HUDEP-2 (cell line): ENCODE measurements at regions not wholly inside any gene's neighbourhood (a gene's known extent, or its start where the extent isn't known, plus 50 kb on each side); places are given as distances from the start of the nearest gene placed in this dataset.

Source experiments
- DNase-seq, 76 experiments: peaks; one replicate each; lab custom pipeline; 2025; ENCODE audit not compliant: unreplicated experiment in 76 of 76; lab: John Stamatoyannopoulos, UW

DNA sequence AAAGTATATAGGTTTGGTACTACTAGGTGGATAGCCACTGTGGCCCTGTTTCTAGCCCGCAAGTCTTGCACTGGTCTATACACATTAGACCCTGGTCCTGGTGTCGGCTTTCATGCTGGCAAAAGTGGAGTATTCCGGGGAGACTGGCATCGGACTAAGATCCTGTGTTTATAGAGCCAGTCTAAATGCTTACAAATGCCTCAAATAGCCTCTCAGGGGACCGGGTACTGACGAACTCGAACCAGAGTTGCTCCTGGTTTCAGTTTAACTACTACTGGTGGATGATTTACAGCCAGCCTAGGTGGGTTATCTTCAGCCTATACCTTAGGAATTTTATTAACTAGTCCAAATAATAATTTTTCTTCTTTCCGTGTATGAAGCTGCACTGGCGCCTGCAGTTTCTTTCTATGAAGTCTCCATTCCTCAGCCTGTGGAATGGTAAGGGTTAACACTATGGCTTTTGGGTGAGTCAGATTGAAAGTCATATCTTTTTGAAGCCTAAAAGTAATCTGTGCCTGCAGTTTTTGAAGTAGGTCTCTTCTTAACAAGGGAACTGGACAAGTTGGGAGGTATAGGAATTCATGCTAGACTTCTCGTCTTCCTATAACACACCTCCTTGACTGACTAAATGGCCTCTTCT lies 51.3 kb downstream of the OR10H4 start:
- no peak for DNase-seq

DNA sequence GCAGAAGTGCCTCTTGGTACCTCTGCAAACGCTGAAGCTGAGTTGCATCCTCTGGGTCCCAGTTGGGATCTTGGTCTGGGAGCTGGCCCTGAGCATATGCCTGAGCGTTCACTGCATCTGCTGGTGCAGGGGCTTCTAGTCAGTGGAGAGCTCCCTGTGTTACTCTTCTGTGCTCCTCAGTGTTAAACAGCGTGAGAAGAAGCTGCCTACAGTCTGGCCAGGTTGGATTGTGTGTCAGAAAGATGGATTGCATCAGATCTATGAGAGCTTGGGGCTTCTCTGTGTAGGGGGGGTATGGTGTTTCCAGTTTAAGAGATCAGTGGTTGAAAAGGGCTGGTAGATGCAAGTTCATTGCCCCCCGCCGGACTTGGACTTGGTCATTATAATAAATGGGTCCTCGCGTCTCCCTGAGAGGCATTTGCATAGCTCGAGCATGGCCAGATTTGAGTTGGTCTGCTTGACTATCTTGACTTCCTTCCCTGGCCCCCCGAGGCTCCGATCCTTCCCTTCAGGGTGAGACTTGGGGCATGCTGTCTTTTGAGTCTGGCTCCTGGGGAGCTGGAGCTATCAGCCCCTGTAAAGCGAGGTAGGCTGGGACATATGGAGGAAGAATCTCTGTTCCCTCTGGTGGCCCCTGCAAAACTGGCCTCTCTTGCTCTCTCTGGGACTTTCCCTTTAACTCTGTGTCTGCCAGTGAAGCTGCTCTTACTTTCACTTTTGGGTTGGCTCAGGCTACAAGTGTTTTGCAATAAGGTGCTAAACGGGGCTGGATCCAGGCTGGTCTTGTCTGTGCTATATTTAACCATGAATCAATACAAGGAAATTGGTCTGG lies 52.9 kb downstream of the OR10H4 start:
- DNase-seq: no peak

DNA sequence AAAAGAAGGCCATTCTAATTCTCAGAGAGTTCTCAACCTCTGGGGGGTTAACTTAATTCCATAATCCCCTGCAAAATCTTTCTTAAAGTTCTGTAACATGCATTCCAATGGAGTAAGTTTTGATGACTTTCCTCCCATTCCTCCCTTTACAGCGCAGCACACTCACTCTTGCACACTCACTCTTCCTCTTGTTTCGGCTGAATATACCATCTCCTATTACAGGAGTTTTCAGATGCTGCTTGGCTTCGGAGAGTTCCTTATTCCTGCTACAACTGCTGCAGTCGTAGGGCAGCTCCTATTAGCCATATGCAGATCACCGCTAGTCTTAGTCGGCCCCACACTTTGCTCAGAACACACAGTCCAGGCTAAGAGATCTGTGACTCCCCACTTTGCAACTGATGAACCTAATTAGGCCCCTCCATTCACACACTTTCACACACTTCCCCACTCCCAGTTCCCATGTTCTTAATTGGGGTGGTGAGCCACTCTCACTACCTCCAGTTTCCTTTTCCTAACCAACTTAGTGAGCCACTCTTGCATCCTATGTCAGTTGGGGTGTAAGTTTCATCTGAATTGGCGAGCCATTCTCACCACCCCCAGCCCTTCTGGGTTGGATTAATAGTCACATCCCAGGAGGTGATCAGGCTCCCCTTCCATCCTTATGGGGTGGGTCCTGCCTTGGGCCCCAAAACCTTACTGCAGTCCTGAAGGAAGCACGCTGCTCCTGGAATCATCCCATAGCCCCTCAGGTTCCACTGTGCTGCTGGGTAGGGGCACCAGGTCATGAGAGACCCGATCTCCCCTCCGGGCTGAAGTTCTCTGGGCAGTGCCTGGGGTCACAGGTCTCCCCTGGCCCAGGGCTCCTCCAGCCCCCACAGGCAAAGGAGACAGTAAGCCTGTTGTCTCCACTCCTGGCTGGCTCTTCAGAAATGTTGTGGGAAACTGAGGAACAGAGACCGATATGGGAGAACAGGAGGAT lies 53.9 kb downstream of the OR10H4 start:
- DNase-seq: no peak

DNA sequence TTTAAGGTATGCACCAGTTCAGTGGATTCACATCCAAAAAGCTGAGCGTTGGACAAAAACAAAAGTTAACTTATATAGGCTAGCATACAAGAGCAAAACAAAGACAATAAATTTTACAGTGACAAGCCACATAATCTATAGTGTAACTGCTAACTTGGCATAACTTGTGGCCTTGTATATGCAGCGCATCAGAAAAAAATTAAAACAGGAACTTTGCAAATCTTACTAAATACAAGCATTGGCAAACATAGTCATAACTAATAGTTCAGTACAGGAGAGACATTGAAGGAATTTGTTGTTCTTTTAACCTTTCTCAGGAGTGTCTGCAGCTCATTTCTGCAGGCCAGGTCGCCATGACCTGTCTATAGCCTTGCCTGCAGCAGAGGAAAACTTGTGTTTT lies 54.6 kb downstream of the OR10H4 start:
- DNase-seq: no peak

DNA sequence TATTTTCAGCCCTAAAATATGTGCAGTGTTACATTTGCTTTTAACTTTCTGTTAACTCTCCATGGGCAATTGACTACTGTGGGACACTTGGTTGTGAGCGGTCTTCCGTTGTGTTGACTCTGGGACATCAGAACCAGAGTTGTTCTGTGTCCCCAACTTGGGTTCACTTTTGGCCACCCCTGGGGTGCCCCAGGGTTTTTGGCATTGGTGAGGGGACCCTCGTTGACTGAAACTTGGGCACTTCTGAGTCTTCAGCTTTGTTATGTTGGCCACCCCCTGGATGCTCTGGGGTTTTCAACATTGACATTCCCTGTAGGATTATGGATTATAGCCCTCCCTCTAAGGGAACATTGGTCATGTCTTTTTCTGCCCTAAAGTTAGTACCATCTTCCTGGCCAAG lies 57.1 kb downstream of the OR10H4 start:
- DNase-seq: no peak

DNA sequence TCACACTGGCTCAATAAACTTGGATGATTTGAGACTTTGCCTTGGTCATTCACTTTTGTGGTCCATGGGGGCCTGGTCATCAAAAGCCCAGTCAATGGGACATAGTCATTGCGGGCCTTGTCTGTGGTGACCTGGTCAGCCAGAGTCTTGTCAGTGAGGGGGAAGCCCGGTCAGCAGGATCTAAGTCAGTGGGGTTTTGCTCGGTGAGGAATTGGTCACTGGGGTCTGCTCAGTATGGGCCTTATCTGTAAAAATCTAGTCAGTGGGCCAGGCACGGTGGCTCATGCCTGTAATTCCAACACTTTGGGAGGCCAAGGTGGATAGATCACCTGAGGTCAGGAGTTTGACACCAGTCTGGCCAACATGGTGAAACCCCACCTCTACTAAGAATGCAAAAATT lies 63.7 kb upstream of the TPM4 start:
- DNase-seq: no peak

DNA sequence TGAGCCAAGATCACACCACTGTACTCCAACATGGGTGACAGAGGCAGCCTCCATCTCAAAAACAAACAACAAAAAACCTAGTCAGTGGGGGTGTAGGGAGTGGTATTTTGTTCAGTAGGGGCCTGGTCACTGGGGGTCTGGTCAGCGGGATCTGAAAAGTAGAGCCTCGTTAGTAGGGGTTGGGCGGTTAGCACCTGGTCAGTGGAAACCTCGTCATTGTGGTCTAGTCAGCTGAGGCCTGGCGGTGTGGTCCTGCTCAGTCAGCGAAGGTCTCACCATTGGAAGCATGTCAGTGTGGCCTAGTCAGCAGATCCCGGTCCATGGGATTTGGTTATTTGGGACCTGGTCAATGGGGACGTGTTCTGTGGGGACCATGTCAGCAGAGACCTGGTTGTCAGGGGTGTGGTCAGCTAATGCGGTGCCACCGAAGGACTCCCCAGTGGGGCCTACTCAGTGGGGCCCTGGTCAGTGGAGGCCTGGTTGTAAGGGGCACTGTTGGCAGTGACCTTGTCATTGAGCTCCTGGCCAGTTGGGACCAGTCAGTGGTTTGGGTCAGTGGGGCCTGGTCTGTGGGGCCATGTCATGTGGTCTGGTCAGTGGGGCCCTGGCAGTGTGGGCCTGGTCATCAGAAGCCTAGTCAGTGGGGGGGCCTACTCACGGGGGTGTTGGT lies 63.0 kb upstream of the TPM4 start:
- no peak for DNase-seq

DNA sequence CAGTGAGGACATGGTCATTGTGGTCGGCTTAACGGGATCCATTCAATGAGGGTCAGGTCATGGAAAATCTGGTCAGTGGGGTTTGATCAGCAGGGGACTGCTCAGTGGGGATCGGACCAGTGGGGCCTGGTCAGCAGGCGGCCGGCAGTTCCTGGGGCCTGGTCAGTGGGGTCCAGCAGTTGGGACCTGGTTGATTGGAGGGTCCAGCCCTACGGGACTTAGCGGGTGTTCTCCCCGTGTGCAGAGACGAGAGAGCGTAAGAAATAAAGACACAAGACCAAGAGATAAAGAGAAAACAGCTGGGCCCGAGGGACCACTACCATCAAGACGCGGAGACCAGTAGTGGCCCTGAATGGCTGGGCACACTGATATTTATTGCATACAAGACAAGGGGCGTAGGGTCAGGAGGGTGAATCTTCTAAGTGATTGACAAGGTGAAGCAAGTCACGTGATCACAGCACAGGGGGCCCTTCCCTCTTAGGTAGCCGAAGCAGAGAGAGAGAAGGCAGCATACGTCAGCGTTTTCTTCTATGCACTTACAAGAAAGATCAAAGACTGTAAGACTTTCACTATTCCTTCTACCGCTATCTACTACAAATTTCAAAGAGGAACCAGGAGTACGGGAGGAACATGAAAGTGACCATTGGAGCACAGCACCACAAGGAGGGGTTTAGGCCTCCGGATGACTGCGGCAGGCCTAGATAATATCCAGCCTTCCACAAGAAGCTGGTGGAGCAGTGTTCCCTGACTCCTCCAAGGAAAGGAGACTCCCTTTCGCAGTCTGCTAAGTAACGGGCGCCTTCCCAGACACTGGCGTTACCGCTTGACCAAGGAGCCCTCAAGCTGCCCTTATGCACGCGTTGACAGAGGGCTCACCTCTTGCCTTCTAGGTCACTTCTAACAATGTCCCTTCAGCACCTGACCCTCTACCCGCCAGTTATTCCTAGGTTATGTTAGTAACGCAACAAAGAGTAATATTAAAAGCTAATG lies 62.1 kb upstream of the TPM4 start:
- DNase-seq: no peak

DNA sequence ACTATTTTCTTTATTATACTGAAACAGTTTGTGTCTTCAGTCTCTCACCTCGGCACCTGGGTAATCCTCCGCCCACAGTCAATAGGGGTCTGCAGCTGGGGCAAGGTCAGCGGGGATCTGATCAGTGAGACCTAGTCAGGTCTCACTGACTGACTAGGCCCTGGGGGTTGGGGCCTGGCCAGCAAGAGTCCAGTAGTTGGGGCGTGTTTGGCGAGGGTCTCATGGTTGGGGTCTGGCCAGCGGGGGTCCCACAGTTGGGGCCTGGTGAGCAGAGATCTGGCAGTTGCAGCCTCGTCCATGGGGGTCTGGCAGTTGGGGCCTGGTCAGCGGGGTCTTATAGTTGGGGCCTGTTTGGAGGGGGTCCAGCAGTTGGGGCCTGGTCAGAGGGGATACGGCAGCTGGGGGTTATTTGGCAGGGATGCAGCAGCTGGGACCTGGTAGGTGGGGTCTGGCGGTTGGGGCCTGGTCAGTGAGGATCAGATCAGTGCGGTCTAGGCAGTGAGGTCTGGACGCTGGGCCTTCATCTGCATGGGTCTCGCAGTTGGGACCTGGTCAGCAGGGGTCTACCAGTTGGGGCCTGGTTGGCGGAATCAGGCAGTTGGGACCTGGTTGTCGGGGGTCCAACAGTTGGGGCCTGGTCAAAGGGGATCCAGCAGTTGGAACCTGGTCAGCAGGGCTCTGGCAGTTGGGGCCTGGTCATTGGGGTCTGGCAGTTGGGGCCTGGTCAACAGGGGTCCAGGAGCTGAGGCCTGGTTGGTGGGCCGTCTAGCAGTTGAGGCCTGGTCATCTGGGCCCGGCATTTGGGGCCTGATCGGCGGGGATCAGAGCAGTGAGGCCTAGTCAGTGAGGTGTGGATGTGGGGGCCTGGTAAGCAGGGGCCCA lies 61.1 kb upstream of the TPM4 start:
- DNase-seq: no peak

DNA sequence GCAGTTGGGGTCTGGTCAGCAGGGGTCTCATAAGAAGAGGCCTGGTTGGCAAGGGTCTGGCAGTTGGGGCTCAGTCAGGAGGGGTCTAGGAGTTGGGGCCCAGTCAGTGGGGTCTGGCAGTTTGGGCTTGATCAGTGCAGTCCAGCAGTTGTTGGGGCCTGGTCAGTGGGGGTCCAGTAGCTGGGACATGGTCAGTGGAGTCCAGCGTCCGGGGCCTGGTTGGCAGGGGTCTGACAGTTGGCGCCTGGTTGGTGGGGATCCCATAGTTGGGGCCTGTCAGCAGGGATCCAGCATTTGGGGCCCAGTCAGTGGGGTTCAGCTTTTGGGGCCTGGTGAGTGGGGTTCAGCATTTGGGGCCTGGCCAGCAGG lies 60.5 kb upstream of the TPM4 start:
- DNase-seq: no peak

DNA sequence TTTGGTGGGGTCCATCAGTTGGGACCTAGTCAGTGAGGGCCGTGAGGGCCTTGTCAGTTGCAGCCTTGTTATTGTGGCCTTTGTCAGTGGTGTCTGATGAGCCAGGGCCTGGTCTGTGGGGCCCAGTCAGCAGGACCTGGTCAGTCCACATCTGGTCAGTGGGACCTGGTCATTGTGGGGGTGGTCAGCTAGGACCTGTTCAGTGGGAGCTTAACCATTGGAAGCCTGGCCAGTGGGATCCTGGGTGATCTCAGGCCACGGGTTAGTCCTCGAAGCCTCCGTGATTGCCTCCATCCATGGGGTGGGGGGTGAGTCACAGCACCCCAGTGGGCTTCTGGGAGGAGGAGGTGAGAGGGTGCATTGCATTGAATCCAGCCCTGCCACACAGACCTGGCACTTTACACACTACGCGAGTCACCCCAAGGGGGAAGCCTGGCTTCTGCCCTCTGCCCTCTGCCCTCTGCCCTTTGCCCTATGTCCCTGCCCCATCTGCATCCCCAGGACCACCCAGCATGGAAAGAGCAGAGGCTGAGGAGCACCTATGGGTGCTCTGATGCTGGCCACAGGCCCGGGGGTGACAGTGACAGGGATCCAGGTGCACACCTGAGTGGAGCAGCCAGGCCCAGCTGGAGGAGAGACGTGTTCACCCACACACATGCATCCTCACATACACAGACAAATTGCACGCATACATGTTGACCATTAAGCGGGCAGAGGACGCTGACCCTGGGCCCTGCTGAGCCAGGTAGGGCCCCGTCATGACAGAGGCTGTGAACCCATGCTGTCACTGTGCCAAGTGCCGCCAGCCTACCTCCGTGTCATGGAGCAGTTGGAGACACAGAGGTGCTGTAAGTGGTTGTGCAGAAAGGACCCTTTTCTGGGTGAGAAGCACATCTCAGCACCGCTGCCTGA lies 59.8 kb upstream of the TPM4 start:
- no peak for DNase-seq

DNA sequence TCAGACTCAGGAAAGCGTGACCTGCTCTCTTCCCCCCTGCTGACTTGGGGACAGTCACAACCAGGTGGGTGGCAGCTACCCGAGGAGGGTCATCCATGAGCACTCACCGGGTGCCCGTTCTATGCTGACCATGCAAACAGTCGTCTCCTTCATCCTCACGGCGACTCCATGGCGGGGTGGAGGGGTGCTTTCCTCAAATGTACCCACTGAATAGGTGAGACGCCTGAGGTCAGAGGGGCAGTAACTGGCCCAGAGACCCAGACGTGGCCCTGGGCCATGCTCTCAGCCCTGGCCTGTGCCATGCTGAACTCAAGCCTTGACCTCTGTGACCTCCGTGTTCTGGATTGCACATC lies 59.2 kb upstream of the TPM4 start:
- DNase-seq: no peak

DNA sequence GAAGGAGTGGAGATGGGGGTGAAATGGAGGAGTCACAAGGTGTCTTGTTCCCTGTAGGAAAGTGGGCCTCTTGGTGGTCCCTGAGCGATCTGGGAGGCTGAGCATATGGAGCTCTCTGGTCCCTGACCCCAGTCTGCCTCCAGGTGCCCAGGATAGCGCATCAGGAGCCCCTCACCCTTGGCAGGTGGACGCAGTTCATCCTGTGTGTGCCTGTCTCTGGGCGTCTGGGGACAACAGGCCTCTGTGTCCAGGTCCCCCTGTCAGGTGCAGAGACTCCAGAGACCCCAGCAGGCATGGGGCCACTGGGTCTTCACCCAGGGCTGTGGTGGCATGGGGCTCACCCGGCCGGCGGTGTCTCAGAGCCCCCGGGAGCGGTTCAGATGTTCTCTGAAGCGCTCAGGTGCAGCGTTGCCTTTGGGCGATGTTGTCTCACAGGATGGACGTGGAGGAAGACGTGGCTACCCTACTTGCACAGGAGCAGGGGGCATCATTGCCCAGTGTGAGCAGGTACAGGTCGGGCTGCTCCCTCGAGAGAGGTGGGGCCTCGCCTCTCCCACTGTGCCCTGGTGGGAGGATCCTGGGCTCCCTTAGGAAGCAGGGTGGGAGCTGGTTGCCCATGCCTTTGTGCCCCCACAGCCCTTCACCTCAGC lies 58.1 kb upstream of the TPM4 start:
- DNase-seq: no peak

DNA sequence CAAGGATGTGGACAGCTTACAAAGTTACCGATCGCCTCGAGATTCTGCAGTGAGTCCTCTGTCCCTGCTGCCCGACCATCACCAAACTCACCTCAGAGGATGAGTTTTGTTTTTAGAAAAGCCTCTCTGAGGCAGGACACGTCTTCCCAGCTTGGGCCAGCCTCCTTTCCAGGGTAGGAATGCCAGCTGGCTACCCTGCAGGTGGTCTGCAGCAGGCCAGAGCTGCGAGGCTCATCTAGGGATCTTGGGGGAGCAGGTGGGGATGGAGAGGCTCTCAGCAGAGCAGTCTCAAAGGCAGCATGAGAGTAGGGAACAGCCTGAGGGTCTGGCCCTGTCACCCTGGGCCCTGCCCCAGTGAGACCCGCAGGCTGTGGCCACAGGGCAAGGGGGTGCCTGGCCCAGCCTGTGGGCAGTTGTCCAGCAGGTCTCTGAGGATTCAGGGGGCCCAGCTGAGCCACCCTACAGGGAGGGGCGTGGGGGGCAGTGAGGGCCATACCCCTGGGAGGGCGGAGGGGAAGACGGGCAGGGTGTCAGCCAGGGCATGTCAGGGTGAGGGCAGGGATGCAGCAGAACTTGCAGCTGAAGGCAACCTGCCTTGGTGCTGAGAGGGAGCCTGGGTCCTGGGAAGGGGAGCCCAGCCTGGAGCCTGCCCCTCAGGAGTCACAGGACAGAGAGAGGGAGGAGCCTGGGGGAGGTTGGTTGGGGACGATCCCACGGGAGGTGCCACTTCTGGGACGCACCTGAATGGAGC lies 57.3 kb upstream of the TPM4 start:
- no peak for DNase-seq

DNA sequence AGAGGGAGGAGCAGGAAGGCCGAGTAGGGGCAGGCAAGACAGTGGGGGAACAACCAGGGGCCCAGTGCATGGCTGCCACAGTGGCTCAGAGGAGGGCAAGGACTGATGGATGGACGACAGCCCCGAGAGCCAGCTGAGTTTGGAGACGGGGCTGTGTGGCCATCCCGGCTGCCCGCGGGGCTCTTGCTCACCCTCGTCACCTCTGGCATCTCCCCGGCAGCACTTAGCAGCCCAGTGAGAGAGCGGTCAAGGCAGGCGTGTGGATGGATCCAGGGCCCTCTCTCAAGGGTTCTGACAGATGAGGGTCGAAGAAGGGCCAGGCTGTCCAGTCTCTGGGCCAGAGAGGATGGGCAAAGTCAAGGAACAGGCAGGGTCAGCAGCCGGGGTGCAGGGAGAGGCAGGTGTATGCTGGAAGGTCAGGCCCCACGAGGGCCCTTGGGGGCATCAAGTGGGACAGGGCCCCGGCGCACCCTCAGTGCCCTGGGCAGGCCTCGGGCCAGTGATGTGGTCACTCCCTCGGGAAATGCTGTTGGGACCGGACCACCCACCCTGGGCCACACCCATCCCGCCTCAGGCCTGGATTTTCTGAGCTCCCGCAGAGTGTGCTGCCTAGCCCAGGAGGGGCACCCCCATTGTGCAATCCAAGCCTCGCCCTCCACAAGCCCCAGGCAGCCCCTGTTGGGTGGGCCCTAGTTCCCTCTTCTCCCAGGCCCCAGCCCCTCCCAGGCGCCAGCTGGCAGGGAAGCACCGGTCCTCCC lies 56.4 kb upstream of the TPM4 start:
- DNase-seq: no peak

DNA sequence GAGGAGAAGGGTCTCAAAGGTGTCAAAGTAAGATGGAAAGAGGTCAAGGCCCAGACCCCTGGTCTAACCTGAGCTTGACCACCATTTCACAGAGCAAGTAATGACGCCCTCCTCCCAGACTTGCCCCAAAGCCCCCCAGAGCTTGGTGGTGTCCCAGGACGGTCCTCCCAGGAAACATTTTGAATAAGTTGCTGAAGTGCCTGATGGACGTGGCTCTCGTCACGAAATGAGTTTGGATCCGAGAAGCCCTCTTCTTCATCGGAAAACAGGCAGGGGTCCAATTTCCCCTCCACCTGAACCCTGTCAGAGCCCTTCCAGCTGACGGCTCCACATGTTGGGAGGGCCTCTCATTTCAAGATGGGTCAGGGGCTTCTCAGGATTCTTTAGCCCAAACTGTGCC lies 54.5 kb upstream of the TPM4 start:
- DNase-seq: no peak
